ENCODE measurements at regions not wholly inside any gene's neighbourhood (a gene's known extent, or its start where the extent isn't known, plus 50 kb on each side); places are given as distances from the start of the nearest gene placed in this dataset.

DNA sequence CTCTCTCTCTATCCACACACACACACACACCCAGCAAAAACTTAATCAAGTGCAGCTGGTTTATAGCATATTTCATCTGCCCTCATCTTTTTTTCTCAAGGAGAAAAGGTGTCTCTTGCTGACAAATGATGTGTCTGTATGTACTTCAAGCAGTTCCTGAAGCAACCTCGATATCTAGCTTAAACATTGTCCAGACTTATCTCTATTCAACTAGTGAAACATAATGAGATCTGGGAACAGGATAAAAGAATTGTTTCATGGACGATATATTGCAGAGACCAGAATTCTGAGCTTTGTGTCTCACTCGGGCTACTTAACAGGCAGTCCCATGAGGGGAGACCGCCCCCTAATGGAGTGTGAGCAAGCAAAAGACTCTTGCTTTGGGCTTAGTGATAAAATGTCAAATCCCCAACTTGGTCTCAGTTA lies 929.2 kb upstream of the SOX11 start:
- DNase-seq (ENCODE audit: low read depth), result no peak
- TF ChIP-seq, protein P1, sequence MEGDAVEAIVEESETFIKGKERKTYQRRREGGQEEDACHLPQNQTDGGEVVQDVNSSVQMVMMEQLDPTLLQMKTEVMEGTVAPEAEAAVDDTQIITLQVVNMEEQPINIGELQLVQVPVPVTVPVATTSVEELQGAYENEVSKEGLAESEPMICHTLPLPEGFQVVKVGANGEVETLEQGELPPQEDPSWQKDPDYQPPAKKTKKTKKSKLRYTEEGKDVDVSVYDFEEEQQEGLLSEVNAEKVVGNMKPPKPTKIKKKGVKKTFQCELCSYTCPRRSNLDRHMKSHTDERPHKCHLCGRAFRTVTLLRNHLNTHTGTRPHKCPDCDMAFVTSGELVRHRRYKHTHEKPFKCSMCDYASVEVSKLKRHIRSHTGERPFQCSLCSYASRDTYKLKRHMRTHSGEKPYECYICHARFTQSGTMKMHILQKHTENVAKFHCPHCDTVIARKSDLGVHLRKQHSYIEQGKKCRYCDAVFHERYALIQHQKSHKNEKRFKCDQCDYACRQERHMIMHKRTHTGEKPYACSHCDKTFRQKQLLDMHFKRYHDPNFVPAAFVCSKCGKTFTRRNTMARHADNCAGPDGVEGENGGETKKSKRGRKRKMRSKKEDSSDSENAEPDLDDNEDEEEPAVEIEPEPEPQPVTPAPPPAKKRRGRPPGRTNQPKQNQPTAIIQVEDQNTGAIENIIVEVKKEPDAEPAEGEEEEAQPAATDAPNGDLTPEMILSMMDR (IDR thresholded peaks at IDR 0.05; ENCODE audit: control insufficient read depth, extremely low read depth, insufficient read depth), result peak; percentile 62
- no peak overlapping the region for H3K4me3 ChIP-seq (ENCODE audit: low read depth, low read length)

DNA sequence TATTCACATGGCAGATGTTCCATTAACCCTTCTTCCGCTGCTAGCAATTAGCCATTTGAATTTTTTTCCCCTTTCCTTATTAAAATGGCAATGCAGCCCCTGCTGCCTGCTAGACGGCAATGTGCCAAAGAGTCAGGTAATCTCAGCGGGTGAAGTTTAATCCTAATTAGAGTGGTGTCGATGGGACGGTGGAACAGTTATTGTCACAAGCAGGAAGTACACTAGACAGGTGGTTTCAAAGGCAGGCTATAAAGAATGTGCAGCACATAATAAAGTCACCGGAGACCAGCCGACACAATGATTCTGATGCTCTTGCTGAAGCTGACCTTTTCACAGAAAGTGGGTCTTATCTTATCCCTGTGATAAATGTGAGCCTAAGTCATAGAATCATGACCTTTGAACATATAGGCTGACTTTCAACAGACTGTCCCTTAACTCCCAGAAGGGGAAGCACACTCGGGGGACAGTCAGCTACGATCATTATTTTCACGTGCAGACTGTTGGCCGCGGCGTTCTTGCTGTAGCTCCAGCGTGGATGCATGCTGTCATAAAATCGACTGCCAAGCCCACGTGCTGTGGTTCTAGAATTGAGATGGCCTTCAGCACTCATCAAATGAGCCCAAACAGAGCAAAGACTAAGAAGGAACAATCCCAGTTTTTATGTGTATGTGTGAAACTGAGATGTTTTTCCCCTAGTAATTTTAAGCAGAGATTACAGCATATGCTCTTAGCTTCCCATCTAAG lies 926.2 kb upstream of the SOX11 start:
- no peak overlapping the region for H3K4me3 ChIP-seq (ENCODE audit: low read depth, low read length)
- no peak for DNase-seq (ENCODE audit: low read depth)
- TF ChIP-seq, protein P1 (IDR thresholded peaks at IDR 0.05; ENCODE audit: control insufficient read depth, extremely low read depth, insufficient read depth), result no peak

GRCh38 chr2:4775668-4776067 lies 916.5 kb upstream of the SOX11 start:
- no peak for DNase-seq (ENCODE audit: low read depth)
- no peak overlapping the region for H3K4me3 ChIP-seq (ENCODE audit: low read depth, low read length)
- TF ChIP-seq, protein P1 (IDR thresholded peaks at IDR 0.05; ENCODE audit: control insufficient read depth, extremely low read depth, insufficient read depth), result no peak

DNA sequence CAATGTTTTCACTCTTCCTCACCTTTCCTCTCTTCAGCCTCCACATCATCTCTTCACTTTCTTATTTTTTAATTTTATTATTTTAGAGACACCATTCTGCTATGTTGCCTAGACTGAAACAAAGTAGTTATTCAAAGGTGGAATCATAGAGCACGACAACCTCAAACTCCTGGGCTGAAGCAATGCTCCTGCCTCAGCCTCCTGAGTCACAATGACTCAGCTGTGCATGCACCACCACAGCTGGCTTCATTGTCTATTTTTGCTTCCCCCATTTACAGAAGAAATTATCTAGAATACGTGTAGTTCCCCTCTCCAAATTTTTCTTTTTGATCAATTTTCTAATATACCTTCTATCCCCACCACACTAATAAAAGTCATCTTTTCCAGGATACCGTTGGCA lies 911.5 kb upstream of the SOX11 start:
- TF ChIP-seq, protein P1 (IDR thresholded peaks at IDR 0.05; ENCODE audit: control insufficient read depth, extremely low read depth, insufficient read depth), result no peak
- H3K4me3 ChIP-seq (ENCODE audit: low read depth, low read length), result no peak overlapping the region
- DNase-seq (ENCODE audit: low read depth), result no peak

DNA sequence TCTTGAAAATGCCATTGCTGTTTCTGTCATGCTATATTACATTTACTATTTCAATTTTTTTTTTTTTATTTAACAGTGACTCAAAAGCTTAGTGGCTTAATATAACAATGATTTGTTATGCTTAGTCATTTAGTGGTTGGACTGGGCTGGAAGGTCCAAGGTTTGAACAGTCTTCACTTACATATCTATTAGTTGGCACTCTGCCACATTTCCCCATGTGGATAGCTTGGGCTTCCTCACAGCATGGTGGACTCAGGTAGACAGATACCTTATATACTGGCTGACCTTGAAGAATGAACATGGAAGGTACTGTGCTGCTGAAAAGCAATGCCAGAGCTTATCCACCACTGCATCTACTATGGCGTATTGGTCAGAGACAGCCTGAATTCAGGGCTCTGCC lies 909.5 kb upstream of the SOX11 start:
- TF ChIP-seq, protein P1 (IDR thresholded peaks at IDR 0.05; ENCODE audit: control insufficient read depth, extremely low read depth, insufficient read depth), result no peak
- DNase-seq (ENCODE audit: low read depth), result no peak
- H3K4me3 ChIP-seq (ENCODE audit: low read depth, low read length), result no peak overlapping the region

DNA sequence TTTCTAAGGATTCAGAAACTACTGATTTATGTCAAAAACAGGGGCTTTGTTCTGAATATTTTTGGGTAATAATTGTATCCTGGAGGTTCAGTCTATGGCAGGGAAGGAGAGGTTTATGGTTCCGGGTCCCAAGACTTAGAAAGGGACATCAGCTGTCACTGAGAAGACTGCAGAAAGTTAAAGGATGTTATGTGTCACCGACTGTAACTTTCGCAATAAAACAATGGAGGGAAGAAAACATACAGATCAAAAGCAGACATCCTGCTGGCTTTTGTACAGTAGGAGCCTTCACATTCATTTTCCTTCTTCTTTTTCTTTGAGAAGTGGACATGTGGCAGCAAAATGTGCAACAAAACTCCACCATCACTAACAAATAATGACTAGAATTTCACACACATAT lies 900.7 kb upstream of the SOX11 start:
- DNase-seq (ENCODE audit: low read depth), result no peak
- no peak overlapping the region for H3K4me3 ChIP-seq (ENCODE audit: low read depth, low read length)
- TF ChIP-seq, protein P1 (IDR thresholded peaks at IDR 0.05; ENCODE audit: control insufficient read depth, extremely low read depth, insufficient read depth), result no peak

DNA sequence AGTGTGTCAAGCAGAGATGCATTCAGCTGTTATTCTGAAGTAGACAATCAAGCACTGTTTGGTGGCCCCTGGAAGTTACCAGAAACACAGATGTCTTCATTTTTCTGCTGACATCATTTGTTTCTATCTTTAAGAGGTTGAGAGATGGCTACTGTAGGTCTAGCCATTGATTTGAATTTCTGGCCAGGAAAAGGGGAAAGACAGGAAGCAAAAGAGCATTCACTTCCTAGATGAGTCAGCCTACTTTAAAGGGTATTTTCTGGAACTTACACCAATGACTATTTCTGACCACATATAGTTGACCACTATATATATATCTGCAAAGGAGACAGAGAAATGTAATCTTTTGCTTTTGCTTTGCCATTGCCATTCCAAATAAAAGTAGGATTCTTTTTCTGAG lies 900.1 kb upstream of the SOX11 start:
- no peak overlapping the region for H3K4me3 ChIP-seq (ENCODE audit: low read depth, low read length)
- TF ChIP-seq, protein P1 (IDR thresholded peaks at IDR 0.05; ENCODE audit: control insufficient read depth, extremely low read depth, insufficient read depth), result no peak
- no peak for DNase-seq (ENCODE audit: low read depth)
